GM19372 (cell line): ENCODE measurements at regions not wholly inside any gene's neighbourhood (a gene's known extent, or its start where the extent isn't known, plus 50 kb on each side); places are given as distances from the start of the nearest gene placed in this dataset.
A peak's percentile ranks its signal among the peaks of the same experiment; 100 is the strongest.

Experiments
- ATAC-seq: cut with Tn5 transposase; IDR thresholded peaks from one replicate; pipeline ENCODE4 v1.9.1; 2021; ENCODE audit warnings: mild to moderate bottlenecking, low read depth, moderate library complexity; ENCODE audit not compliant: unreplicated experiment

DNA sequence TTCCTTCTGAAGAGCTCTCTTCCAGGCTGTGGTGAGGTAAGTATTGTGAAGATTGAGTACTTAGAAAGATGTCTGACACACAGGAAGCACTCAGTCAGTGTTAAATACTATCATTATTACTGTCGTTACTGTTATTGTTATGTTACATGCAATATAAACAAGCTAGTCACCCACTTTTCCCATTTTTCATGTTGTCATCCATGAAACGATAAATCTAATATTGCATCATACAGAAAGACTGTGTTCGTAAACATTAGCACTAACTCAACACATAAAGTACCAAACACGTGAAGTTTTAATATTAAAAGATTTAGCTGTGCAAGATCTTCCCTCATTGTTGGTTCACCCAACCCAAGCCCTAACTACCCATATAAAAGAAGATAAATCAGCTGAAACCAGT lies 109.2 kb upstream of the NRSN1 start:
- no peak for ATAC-seq

DNA sequence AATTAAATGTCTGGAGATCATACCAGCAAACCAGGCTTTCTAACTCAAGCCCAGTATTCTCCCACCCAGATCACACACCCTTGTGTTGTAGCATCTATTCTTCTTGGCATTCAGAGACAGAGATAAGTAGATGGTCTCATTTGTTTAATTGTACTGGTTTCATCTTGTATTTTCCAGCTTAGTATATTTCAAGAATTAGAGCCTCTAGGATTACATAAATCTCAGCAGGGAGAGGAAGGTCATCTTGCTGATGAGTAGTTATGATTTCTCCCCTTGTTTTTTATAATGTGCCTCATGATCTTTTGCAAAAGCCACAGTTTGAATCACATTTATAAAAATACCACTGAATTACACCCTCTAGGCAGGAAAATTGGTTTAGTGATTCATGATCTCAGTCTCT lies 106.6 kb upstream of the NRSN1 start:
- no peak for ATAC-seq

GRCh38 chr6:24019830-24020229 lies 106.2 kb upstream of the NRSN1 start:
- ATAC-seq: no peak

DNA sequence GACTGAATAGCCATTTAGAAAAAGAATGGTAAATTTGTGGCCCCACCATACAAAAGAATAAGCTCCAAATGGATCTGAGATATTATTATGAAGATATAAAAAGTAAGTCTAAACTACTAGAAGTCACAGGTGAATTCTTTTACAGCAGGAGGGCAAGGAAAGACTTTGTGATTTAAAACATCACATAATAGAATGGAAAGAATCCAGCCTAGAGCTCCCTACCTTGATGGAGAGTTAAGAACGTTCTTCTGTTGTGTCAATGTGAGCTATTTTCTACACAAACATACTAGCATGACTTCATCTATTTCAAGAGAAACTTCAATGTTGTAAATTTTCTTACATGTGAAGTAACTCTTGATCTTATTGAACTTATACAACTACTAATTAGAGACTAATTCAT lies 100.0 kb upstream of the NRSN1 start:
- ATAC-seq: no peak

GRCh38 chr6:24031496-24031895 lies 94.5 kb upstream of the NRSN1 start:
- ATAC-seq: no peak

DNA sequence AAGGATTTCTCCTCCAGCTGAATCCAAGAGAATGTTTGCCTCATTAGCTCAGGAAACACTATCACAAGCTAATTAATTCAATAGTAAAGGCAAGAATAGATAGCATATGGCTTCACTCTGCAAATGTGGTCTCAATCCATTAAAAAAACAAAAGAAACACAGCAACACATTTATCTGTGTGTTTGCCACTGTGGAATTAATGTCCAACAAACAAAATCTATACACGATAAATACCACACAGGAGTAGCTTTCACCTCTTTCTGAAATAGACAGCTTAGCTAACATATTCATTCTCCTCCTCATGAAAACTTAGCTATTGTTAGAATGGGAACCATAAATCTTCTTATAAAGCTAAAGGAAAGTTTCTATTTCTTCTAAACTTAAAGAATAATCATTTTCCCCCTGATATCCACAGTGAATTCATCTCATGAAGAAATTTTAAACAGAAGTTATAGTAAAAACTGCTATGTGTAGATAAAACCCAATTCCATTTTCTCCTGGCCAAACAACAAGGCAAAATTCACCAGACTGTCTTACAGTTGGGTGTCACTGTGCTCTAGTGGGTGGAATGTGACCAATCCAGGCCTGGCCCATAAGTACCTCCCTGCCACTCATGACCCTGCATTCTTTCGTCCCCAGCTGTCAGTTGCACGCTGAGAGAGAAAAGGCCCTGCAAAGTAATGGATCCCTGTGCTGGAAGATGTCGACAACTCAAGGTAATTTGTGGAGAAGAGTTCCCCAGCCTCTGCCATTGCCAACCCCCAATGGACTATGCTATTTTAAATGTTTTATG lies 92.9 kb upstream of the NRSN1 start:
- ATAC-seq: no peak

- no peak for ATAC-seq
Observed at GRCh38 chr6:24043848-24044247, 82.2 kb upstream of the NRSN1 start.

GRCh38 chr6:24051942-24052589 lies 73.9 kb upstream of the NRSN1 start:
- ATAC-seq: no peak

DNA sequence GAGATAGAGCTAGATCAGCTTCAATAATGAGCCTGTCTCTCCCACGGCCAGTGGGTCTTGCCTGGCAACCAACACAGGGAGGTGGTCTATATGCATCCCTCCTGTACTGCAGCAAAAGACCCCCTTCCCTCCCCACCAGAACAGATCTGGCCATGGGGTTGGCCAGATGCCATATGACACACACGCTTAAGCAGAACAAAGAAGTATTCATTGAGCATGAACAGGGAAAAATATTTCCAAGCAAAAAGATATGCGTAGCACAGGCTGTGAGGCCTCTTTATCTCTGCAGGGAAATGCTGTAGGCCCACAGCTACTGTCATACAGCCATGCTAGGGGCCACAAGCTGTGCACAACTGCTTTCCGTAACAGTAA lies 73.4 kb upstream of the NRSN1 start:
- ATAC-seq: no peak

DNA sequence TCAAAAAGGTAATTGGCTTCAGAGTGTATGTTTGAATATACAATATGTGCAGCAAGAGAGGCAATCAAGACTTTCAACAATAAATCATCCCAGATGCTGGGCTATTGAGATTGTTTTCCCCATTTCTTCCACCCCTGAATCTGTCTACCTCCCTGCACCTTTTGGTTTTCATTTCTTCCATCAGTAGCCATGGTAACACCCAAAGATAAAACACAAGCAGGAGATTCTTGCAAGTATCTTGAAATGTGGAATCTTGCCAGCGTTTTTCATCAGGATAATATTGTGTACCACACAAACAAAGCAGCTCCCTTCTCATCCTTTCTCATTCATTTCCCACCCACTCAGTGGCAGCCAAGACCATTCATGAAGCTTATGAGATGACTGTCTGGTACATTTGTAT lies 73.0 kb upstream of the NRSN1 start:
- no peak for ATAC-seq

GRCh38 chr6:24054388-24054787 lies 71.6 kb upstream of the NRSN1 start:
- no peak for ATAC-seq

- ATAC-seq: no peak
Observed at GRCh38 chr6:24056567-24056966, 69.4 kb upstream of the NRSN1 start.

DNA sequence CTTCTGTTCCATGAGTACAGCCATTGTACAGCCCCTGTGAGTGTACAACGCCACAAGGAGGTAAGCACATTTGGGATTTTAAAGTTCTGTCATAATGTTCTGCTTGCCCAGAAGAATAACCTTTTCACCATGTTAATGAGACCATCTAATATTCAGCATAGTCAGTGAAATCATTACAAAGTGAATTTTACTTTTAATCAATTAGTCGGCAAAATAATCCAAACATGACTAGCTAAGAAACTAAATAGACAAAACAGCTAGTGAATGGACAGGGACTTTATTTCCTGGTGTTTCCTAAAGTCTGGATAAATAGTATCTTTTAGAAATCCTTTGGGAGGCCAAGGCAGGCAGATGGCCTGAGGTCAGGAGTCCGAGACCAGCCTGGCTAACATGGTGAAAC lies 69.0 kb upstream of the NRSN1 start:
- no peak for ATAC-seq

DNA sequence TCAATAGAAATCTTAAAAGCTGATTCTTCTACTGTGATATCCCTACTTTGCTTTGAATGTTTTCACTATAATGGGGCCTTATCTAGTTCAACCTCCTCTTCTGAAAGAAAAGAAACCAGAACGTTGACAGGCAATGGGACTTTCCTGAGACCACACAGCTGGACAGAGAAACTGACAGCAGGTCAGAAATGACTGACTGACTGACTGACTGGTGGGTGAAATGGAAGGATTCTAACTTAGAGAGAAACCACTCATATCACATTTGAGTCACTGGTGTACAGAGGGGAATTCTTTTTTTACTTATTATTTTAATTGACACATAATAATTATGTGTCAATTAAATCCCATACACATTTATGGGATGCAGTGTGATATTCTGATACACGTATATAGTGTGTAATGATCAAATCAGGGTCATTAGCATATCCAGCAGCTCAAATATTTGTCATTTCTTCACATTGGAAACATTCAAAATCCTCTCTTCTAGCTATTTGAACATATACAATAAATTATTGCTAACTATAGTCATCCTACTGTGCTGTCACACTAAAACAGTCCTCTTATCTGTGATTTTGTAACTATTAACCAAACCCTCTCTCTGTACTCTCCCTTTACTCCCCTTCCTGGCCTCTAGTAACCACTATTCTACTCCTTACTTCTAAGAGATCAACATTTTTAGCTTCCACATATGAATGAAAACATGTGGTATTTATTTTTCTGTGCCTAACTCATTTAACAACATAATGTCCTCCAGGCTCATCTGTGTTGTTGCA lies 64.8 kb upstream of the NRSN1 start:
- peak; percentile 89 for ATAC-seq

DNA sequence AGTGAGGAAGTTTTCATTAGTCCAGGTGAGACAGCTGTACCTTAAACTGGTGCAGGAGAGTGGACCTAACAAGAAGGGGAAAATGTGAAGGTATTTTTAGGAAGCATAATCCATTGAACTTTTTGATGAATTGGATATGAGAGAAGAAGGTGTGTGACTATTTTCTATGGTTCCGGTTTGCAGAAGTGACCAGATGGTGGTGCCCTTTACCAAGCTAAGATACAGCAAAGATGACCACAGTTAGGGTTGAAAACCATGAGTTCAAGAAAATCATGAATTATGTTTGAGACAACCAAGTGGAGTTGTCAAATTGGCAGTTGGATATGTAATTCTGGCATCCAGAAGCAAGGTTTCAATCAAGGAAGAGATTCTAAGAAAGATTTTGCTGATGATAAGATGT lies 61.9 kb upstream of the NRSN1 start:
- no peak for ATAC-seq

DNA sequence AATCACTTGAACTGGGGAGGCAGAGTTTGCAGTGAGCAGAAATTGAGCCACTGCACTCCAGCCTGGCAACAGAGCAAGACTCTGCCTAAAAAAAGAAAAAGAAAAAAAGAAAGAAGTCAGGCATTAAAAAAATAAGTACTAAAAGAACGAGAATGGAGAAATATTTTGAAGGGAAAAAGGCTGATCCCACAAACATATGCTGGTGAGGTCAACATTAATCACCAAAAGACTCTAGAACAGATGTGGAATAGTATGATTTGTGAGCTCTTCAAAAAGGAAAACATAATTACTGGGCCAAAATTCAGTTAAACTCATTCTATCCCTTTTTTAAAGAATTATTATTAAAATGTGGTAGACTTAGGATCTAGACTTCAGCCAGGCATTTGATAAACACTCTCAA lies 61.2 kb upstream of the NRSN1 start:
- ATAC-seq: no peak

DNA sequence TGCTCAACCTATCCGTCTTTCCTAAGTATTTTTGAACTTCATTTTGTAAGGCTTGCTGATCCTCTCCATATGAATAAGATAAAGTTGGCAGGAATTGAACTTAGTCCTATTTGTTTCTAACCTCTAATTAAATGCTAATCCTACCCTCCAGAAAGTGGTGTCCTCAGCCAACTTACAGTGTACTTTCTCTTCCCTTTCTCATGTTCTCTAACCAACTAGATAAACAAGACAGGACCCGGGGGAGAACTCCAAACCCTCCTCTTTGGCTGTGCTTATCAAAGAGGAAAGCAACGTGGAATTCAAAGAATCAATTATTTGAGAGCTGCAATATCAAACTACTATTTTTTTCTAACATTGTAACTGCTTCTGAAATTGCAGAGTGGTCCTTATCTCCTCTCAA lies 56.5 kb upstream of the NRSN1 start:
- no peak for ATAC-seq

- no peak for ATAC-seq
Observed at GRCh38 chr6:24072038-24072746, 53.8 kb upstream of the NRSN1 start.

DNA sequence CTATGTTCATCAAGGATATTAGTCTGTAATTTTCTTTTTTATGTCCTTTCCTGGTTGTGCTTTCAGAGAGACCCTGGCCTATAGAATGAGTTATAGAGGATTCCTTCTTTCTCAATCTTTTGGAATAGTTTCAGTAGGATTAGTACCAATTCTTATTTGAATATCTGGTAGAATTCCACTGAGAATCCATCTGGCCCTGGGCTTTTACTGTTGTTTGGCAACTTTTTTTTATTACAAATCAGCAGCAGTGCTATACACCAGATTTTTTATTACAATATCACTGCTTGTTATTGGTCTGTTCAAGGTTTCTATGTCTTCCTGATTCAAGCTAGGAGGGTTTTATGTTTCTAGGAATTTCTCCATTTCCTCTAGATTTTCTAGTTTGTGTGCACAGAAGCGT lies 50.0 kb upstream of the NRSN1 start:
- no peak for ATAC-seq
